Tibial artery (tissue), 4 donors: ENCODE measurements at regions not wholly inside any gene's neighbourhood (a gene's known extent, or its start where the extent isn't known, plus 50 kb on each side); places are given as distances from the start of the nearest gene placed in this dataset.

Source experiments
- DNase-seq, 2 donors: peaks; one replicate each; pipeline ENCODE4 v3.0.0-alpha.2; 2019
- H3K27ac ChIP-seq, 2 donors: fragments of 200-600 bp; sonication (generic) in 1 of 2; 1 replicate in 1 of 2; 2 replicates in 1 of 2; pipeline ENCODE4 v1.5.1; 2018 to 2019; ENCODE audit warnings: mild to moderate bottlenecking in 1 of 2
- H3K27me3 ChIP-seq, 2 donors: fragments of 200-600 bp; sonication (generic) in 1 of 2; one replicate each; pipeline versions ENCODE4 v1.5.1 to v1.6.0; 2016 to 2019
- H3K36me3 ChIP-seq, 3 donors: fragments of 200-600 bp; sonication (generic) in 2 of 3; one replicate each; pipeline ENCODE4 v1.5.1; 2016 to 2019; ENCODE audit warnings: mild to moderate bottlenecking in 2 of 3
- H3K4me1 ChIP-seq, 4 donors: fragments of 200-600 bp; sonication (generic) in 2 of 4; 1 replicate in 3 of 4; 2 replicates in 1 of 4; pipeline ENCODE4 v1.5.1; 2016 to 2019
- H3K4me3 ChIP-seq, 2 donors: fragments of 200-600 bp; sonication (generic) in 1 of 2; 1 replicate in 1 of 2; 2 replicates in 1 of 2; pipeline ENCODE4 v1.5.1; 2018 to 2019; ENCODE audit warnings: mild to moderate bottlenecking in 2 of 2
- H3K9me3 ChIP-seq, 3 donors: fragments of 200-600 bp; sonication (generic) in 1 of 3; one replicate each; pipeline ENCODE4 v1.5.1; 2016 to 2019
- CTCF ChIP-seq, 2 experiments: fragments of 200-600 bp in 1 of 2; fragments of 450-650 bp in 1 of 2; IDR thresholded peaks; one replicate each; pipeline ENCODE4 v1.5.1; 2017 to 2019; ENCODE audit warnings: antibody characterized with exemption in 2 of 2, mild to moderate bottlenecking in 1 of 2, moderate library complexity in 1 of 2
- intact Hi-C: fragments of 100-400 bp; cut with DNase I; formaldehyde crosslinking; loops from one replicate; pipeline ENCODE4 v1.15.0; 2023; ENCODE audit warnings: low total_unique reads

- intact Hi-C loops, result no loop called here
- no peaks in the 10 kb centered on the region for H3K36me3 ChIP-seq
- no peaks in the 10 kb centered on the region for H3K9me3 ChIP-seq
- no peaks in the 10 kb centered on the region for H3K4me1 ChIP-seq
- TF ChIP-seq CTCF (IDR thresholded peaks at IDR 0.05), result no peak
- DNase-seq, result peak in 1 of 2 donors; percentile 24
- H3K27ac ChIP-seq, result no peak overlapping the region
- no peak overlapping the region for H3K4me3 ChIP-seq
- no peaks in the 10 kb centered on the region for H3K27me3 ChIP-seq
These were observed 75.8 kb upstream of the SYN2 start for GRCh38 chr3:11928381-11928780.

- intact Hi-C loops, result no loop called here
- DNase-seq, result peak in 1 of 2 donors; percentile 23
- H3K9me3 ChIP-seq, result no peaks in the 10 kb centered on the region
- TF ChIP-seq CTCF (IDR thresholded peaks at IDR 0.05), result no peak
- H3K36me3 ChIP-seq, result no peaks in the 10 kb centered on the region
- H3K27ac ChIP-seq, result no peak overlapping the region
- H3K27me3 ChIP-seq, result no peaks in the 10 kb centered on the region
- no peaks in the 10 kb centered on the region for H3K4me1 ChIP-seq
- no peak overlapping the region for H3K4me3 ChIP-seq
These were observed 74.7 kb upstream of the SYN2 start for GRCh38 chr3:11929531-11929930.

GRCh38 chr3:11930084-11930483 lies 74.1 kb upstream of the SYN2 start:
- intact Hi-C loops, result no loop called here

GRCh38 chr3:11932636-11933035 lies 71.6 kb upstream of the SYN2 start:
- TF ChIP-seq CTCF (IDR thresholded peaks at IDR 0.05), result no peak
- H3K4me3 ChIP-seq, result no peak overlapping the region
- no peaks in the 10 kb centered on the region for H3K9me3 ChIP-seq
- no peaks in the 10 kb centered on the region for H3K36me3 ChIP-seq
- H3K27ac ChIP-seq, result no peak overlapping the region
- H3K27me3 ChIP-seq, result no peaks in the 10 kb centered on the region
- no peak for DNase-seq
- intact Hi-C loops, result no loop called here
- H3K4me1 ChIP-seq, result no peaks in the 10 kb centered on the region

More at GRCh38 chr3:11930084-11930483, 74.1 kb upstream of the SYN2 start:
- no peaks in the 10 kb centered on the region for H3K4me1 ChIP-seq
- H3K36me3 ChIP-seq, result no peaks in the 10 kb centered on the region
- H3K27ac ChIP-seq, result no peak overlapping the region
- no peaks in the 10 kb centered on the region for H3K9me3 ChIP-seq
- DNase-seq, result peak in 1 of 2 donors; percentile 24
- no peak for TF ChIP-seq CTCF (IDR thresholded peaks at IDR 0.05)
- H3K4me3 ChIP-seq, result no peak overlapping the region
- no peaks in the 10 kb centered on the region for H3K27me3 ChIP-seq

GRCh38 chr3:11933529-11933928 lies 70.7 kb upstream of the SYN2 start:
- H3K36me3 ChIP-seq, result no peaks in the 10 kb centered on the region
- DNase-seq, result no peak
- H3K27me3 ChIP-seq, result no peaks in the 10 kb centered on the region
- intact Hi-C loops, result no loop called here
- no peak overlapping the region for H3K27ac ChIP-seq
- no peak for TF ChIP-seq CTCF (IDR thresholded peaks at IDR 0.05)
- H3K4me1 ChIP-seq, result no peaks in the 10 kb centered on the region
- no peak overlapping the region for H3K4me3 ChIP-seq
- no peaks in the 10 kb centered on the region for H3K9me3 ChIP-seq

- TF ChIP-seq CTCF (IDR thresholded peaks at IDR 0.05), result no peak
- H3K36me3 ChIP-seq, result no peaks in the 10 kb centered on the region
- no peak overlapping the region for H3K27ac ChIP-seq
- intact Hi-C loops, result no loop called here
- H3K27me3 ChIP-seq, result peaks cover 0 to 3% of the 10 kb centered on the region in 2 donors
- no peaks in the 10 kb centered on the region for H3K4me1 ChIP-seq
- no peak overlapping the region for H3K4me3 ChIP-seq
- no peaks in the 10 kb centered on the region for H3K9me3 ChIP-seq
- no peak for DNase-seq
These were observed 60.0 kb upstream of the SYN2 start for GRCh38 chr3:11944052-11944673.
